GM12873 (cell line): ENCODE measurements at regions not wholly inside any gene's neighbourhood (a gene's known extent, or its start where the extent isn't known, plus 50 kb on each side); places are given as distances from the start of the nearest gene placed in this dataset.

ENCODE experiments used
- CTCF ChIP-seq: IDR thresholded peaks from 2 replicates; pipeline ENCODE4 v1.5.1; 2012; ENCODE audit warnings: low read depth, mild to moderate bottlenecking, moderate library complexity, low read length, control low read depth; ENCODE audit not compliant: insufficient read depth; ENCODE audit errors: missing control alignments

DNA sequence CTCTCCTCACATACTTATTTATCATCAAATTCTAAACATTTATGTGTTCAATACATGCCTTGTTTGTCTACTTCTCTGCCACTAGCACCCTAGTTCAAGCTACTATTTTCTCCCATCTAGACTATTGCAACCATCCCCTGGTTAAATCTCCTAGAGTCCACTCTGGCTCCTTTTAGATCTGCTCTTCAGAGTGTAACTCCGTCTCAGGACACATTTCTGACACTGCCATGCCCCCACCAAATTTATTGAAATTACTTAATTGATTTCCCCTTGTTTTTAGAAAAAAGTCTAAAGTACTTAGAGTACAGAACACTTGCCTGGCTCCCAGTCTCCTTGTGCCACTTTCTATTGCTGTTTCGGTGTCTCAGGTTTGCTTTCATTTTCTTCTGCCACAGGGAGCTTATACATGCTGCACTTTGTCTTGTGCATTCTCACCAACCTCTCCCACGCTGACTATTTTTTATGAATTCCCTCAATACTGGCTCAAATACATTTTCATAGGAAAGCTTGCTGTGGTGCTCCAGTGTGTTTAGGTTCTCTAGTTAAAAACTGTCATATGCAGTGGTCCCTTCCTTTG is 792.3 kb downstream of the DIPK2A start:
- TF ChIP-seq CTCF = no peak

DNA sequence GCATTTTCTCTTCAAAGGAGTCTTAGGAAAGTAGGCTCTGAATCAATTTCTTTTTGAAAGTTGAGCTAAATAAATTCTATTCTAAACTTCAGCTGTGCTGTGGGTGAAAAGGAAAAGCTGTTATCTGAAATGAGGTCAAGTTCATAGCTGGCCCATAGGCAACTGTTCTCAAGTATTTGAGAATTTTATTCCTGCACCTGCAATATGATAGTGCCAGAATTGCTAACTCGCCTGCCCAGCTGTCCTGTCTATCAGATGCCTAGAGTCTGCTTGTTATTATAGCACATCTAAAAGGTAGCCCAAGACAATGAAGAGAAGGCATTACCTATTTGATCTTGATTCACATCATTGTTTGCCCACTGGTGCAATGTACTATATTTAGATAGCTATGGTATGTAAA is 798.7 kb downstream of the DIPK2A start:
- TF ChIP-seq CTCF = no peak

DNA sequence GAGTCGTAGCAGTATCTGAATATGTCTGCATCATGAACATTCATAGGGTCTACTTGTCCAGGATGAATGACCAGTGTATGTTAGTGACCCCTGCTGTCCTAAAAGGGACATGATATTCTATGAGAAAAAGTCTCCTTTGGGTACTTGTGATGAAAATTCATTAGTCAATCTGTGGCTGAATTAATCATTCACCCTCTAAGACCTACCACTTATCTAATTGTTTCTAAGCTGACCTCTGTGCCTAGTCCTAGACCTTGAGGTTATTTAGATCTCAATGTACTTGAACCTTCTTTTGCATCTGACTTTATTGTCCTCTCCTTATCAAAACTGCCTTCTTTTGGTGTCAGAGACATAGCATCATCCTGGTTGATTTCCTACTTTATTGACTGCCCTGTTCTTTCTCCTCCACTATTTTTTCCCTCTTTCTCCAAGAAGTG is 799.3 kb downstream of the DIPK2A start:
- TF ChIP-seq CTCF = peak; percentile 23

GRCh38 chr3:144771381-144771870 is 799.8 kb downstream of the DIPK2A start:
- TF ChIP-seq CTCF = no peak

GRCh38 chr3:144772372-144772771 is 800.7 kb downstream of the DIPK2A start:
- no peak for TF ChIP-seq CTCF

- no peak for TF ChIP-seq CTCF
Observed at GRCh38 chr3:144773350-144773749, 801.7 kb downstream of the DIPK2A start.

DNA sequence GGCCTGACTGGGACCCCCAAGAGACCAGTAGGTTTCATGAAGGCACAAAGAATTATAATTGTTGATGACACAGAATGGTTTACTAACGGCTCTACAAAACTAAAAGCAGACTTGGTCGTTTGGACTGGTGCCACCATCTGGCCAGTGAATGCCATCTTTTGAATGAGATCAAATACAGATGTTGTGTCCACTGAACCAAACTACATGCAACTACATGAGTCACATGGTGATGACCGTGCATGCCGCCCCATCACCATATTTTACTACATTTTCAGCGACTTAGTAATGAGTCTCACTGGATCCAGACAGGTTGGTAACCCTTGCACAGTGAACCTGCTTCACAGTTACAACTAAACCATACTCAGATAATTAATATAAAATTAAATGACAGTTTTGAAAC is 803.3 kb downstream of the DIPK2A start:
- no peak for TF ChIP-seq CTCF
